H1 (cell line): ENCODE measurements at regions not wholly inside any gene's neighbourhood (a gene's known extent, or its start where the extent isn't known, plus 50 kb on each side); places are given as distances from the start of the nearest gene placed in this dataset.

Experiments used
- CTCF ChIA-PET: fragments of 300-600 bp; sonication (Branson Sonifier 250); formaldehyde crosslinking; loops from one replicate; lab custom pipeline; 2021; ENCODE audit not compliant: partially characterized antibody; lab: Charles Lee
- POLR2A ChIA-PET: fragments of 300-600 bp; sonication (Branson Sonifier 250); formaldehyde crosslinking; loops from one replicate; lab custom pipeline; 2021; ENCODE audit warnings: inconsistent platforms; ENCODE audit not compliant: partially characterized antibody; lab: Charles Lee
- DNase-seq, 2 experiments: peaks; one replicate each; pipeline versions ENCODE4 v3.0.0 to v3.0.0-alpha.2; 2010 to 2022; ENCODE audit warnings: low spot score in 2 of 2, low read depth in 1 of 2, mixed read lengths in 1 of 2
- FAIRE-seq: peaks from 2 replicates; lab custom pipeline; 2011; peaks lifted over from hg19 to GRCh38; lab: Jason Lieb, UNC
- H2AFZ ChIP-seq: 2 replicates; pipeline ENCODE4 v1.8.1; 2012; ENCODE audit warnings: low read length, inconsistent platforms
- H2AK5ac ChIP-seq: 2 replicates; pipeline ENCODE4 v1.6.1; 2013; ENCODE audit warnings: low read depth, low read length
- H2BK120ac ChIP-seq: replicated peaks from 2 replicates; pipeline ENCODE3; 2013; ENCODE audit warnings: low read depth, low read length, inconsistent platforms
- H2BK12ac ChIP-seq: 2 replicates; pipeline ENCODE4 v1.6.1; 2013; ENCODE audit warnings: low read depth, low read length
- H2BK15ac ChIP-seq: 2 replicates; pipeline ENCODE4 v1.6.1; 2013; ENCODE audit warnings: low read length
- H2BK20ac ChIP-seq: 2 replicates; pipeline ENCODE4 v1.6.1; 2013; ENCODE audit warnings: low read length
- H2BK5ac ChIP-seq: 2 replicates; pipeline ENCODE4 v1.6.1; 2013; ENCODE audit warnings: low read depth, low read length
- H3K14ac ChIP-seq: 2 replicates; pipeline ENCODE4 v1.6.1; 2013; ENCODE audit warnings: inconsistent platforms; ENCODE audit not compliant: insufficient read length
- H3K18ac ChIP-seq: 2 replicates; pipeline ENCODE4 v1.6.1; 2013; ENCODE audit warnings: low read length; ENCODE audit errors: extremely low read depth
- H3K23ac ChIP-seq: 2 replicates; pipeline ENCODE4 v1.6.1; 2013; ENCODE audit warnings: inconsistent platforms; ENCODE audit not compliant: insufficient read length
- H3K23me2 ChIP-seq: 2 replicates; pipeline ENCODE4 v1.6.1; 2013; ENCODE audit warnings: low read depth, low read length
- H3K27ac ChIP-seq: 2 replicates; pipeline ENCODE4 v1.6.1; 2011; ENCODE audit warnings: low read depth, low read length, inconsistent platforms
- H3K27me3 ChIP-seq, 4 experiments: replicated peaks in 1 of 4; 1 replicate in 1 of 4; 2 replicates in 3 of 4; pipeline versions ENCODE4 v1.6.1 to v1.8.1; 2011 to 2013; ENCODE audit warnings: low read length in 3 of 4, mild to moderate bottlenecking in 3 of 4, inconsistent platforms in 2 of 4, mixed read lengths in 2 of 4, moderate library complexity in 1 of 4; ENCODE audit not compliant: control insufficient read depth in 3 of 4, insufficient read depth in 3 of 4; ENCODE audit errors: extremely low read depth in 1 of 4
- H3K36me3 ChIP-seq, 4 experiments: 2 replicates each; pipeline versions ENCODE4 v1.6.1 to v1.8.1; 2011 to 2013; ENCODE audit warnings: mild to moderate bottlenecking in 4 of 4, low read length in 3 of 4, moderate library complexity in 2 of 4, control low read depth in 1 of 4, inconsistent platforms in 1 of 4; ENCODE audit not compliant: insufficient read depth in 4 of 4, control insufficient read depth in 2 of 4
- H3K4ac ChIP-seq: replicated peaks from 2 replicates; pipeline ENCODE3; 2013; ENCODE audit warnings: low read length, low read depth, mixed read lengths, inconsistent platforms; ENCODE audit not compliant: insufficient read length
- H3K4me1 ChIP-seq, 4 experiments: replicated peaks in 1 of 4; 1 replicate in 1 of 4; 2 replicates in 3 of 4; pipeline versions ENCODE4 v1.6.1 to v1.8.1; 2011 to 2013; ENCODE audit warnings: low read length in 3 of 4, inconsistent platforms in 2 of 4, mixed read lengths in 1 of 4; ENCODE audit not compliant: insufficient read depth in 4 of 4, control insufficient read depth in 3 of 4
- H3K4me2 ChIP-seq, 2 experiments: 2 replicates each; pipeline versions ENCODE4 v1.6.1 to v1.8.1; 2011 to 2013; ENCODE audit warnings: low read depth in 2 of 2, low read length in 2 of 2, control low read depth in 1 of 2, inconsistent platforms in 1 of 2, mild to moderate bottlenecking in 1 of 2; ENCODE audit not compliant: insufficient read depth in 1 of 2
- H3K4me3 ChIP-seq, 4 experiments: fragments of 200-600, 300-600 bp in 1 of 4; sonication (generic), shearing (Covaris generic), sonication (Bioruptor Twin) in 1 of 4; 2 replicates each; pipeline versions ENCODE4 v1.5.1 to v1.8.1; 2011 to 2016; ENCODE audit warnings: low read length in 4 of 4, low read depth in 3 of 4, control low read depth in 2 of 4, inconsistent platforms in 2 of 4, mild to moderate bottlenecking in 2 of 4, mixed read lengths in 1 of 4, moderate library complexity in 1 of 4; ENCODE audit not compliant: insufficient read depth in 2 of 4; ENCODE audit errors: extremely low read depth in 1 of 4
- H3K56ac ChIP-seq: replicated peaks from 2 replicates; pipeline ENCODE3; 2013; ENCODE audit warnings: low read depth, mild to moderate bottlenecking, mixed read lengths, low read length, inconsistent platforms; ENCODE audit not compliant: insufficient read length
- H3K79me1 ChIP-seq: 2 replicates; pipeline ENCODE4 v1.6.1; 2013; ENCODE audit warnings: low read depth, low read length, control low read depth
- H3K79me2 ChIP-seq, 2 experiments: 2 replicates each; pipeline versions ENCODE4 v1.6.1 to v1.8.1; 2012 to 2013; ENCODE audit warnings: low read length in 2 of 2, mild to moderate bottlenecking in 2 of 2, inconsistent platforms in 1 of 2; ENCODE audit not compliant: insufficient read depth in 2 of 2, control insufficient read depth in 1 of 2
- H3K9ac ChIP-seq, 4 experiments: replicated peaks in 1 of 4; 1 replicate in 1 of 4; 2 replicates in 3 of 4; pipeline versions ENCODE4 v1.6.1 to v1.8.1; 2011 to 2013; ENCODE audit warnings: low read depth in 3 of 4, low read length in 3 of 4, control low read depth in 2 of 4, mild to moderate bottlenecking in 2 of 4, moderate library complexity in 2 of 4, inconsistent platforms in 1 of 4; ENCODE audit errors: extremely low read depth in 1 of 4
- H3K9me3 ChIP-seq, 2 experiments: 2 replicates each; pipeline versions ENCODE4 v1.6.1 to v1.8.1; 2012 to 2013; ENCODE audit warnings: mild to moderate bottlenecking in 2 of 2, moderate library complexity in 2 of 2, control low read depth in 1 of 2, inconsistent platforms in 1 of 2, low read depth in 1 of 2, low read length in 1 of 2, mixed read lengths in 1 of 2; ENCODE audit not compliant: insufficient read depth in 2 of 2
- H4K20me1 ChIP-seq, 2 experiments: replicated peaks in 1 of 2; 2 replicates each; pipeline versions ENCODE3 to v1.8.1; 2011 to 2013; ENCODE audit warnings: inconsistent platforms in 2 of 2, low read length in 2 of 2, mild to moderate bottlenecking in 1 of 2; ENCODE audit not compliant: insufficient read depth in 2 of 2, control insufficient read depth in 1 of 2
- H4K5ac ChIP-seq: 2 replicates; pipeline ENCODE4 v1.6.1; 2013; ENCODE audit warnings: low read length, low read depth, mixed read lengths, inconsistent platforms; ENCODE audit not compliant: insufficient read length
- H4K8ac ChIP-seq: 2 replicates; pipeline ENCODE4 v1.8.0; 2013; ENCODE audit warnings: mild to moderate bottlenecking, moderate library complexity, low read length, inconsistent platforms; ENCODE audit not compliant: insufficient read depth; ENCODE audit errors: extremely low read depth
- H4K91ac ChIP-seq: replicated peaks from 2 replicates; pipeline ENCODE3; 2013; ENCODE audit warnings: low read length, mixed read lengths, inconsistent platforms; ENCODE audit not compliant: insufficient read length
- CHD1 ChIP-seq: IDR thresholded peaks from 2 replicates; pipeline ENCODE4 v1.6.1; 2012; ENCODE audit warnings: low read depth, low read length, improper control_type of control experiment
- CREB1 ChIP-seq: IDR thresholded peaks from 2 replicates; pipeline ENCODE4 v1.6.1; 2012; ENCODE audit warnings: inconsistent platforms
- GABPA ChIP-seq: IDR thresholded peaks from 2 replicates; pipeline ENCODE4 v1.6.1; 2011; ENCODE audit warnings: mild to moderate bottlenecking, low read length, moderate library complexity, borderline replicate concordance; ENCODE audit not compliant: insufficient read depth
- POLR2AphosphoS5 ChIP-seq: IDR thresholded peaks from 2 replicates; pipeline ENCODE4 v1.6.1; 2011; ENCODE audit warnings: low read depth, low read length
- SIN3A ChIP-seq, 2 experiments: IDR thresholded peaks in 1 of 2; conservative IDR thresholded peaks in 1 of 2; 2 replicates each; pipeline ENCODE4 v1.6.1; 2011 to 2012; ENCODE audit warnings: low read length in 2 of 2, improper control_type of control experiment in 1 of 2, low read depth in 1 of 2, mild to moderate bottlenecking in 1 of 2
- SIRT6 ChIP-seq: IDR thresholded peaks from one replicate; pipeline ENCODE4 v1.7.1; 2012; ENCODE audit warnings: low read length, inconsistent platforms
- SIX5 ChIP-seq: IDR thresholded peaks from 2 replicates; pipeline ENCODE4 v1.6.1; 2011; ENCODE audit warnings: mild to moderate bottlenecking, low read depth, low read length
- SP2 ChIP-seq: IDR thresholded peaks from 2 replicates; pipeline ENCODE4 v1.6.1; 2012; ENCODE audit warnings: mild to moderate bottlenecking, low read length, inconsistent platforms
- TCF12 ChIP-seq: IDR thresholded peaks from 2 replicates; pipeline ENCODE4 v1.6.1; 2011; ENCODE audit warnings: low read depth, mild to moderate bottlenecking, low read length
- WGBS, 2 experiments: shearing (Covaris generic) in 1 of 2; methylation state at CpG; one replicate each; pipeline versions ENCODE4 v1.1.6 to v1.1.7; 2013 to 2015; ENCODE audit warnings: low lambda C conversion rate in 2 of 2, mixed read lengths in 2 of 2, inconsistent platforms in 1 of 2, low coverage in 1 of 2, missing lambda C conversion rate in 1 of 2; ENCODE audit not compliant: insufficient replicate concordance in 2 of 2, insufficient coverage in 1 of 2, insufficient read length in 1 of 2; ENCODE audit errors: extremely low coverage in 1 of 2, missing lambda C conversion rate in 1 of 2; 5-methylcytosine and 5-hydroxymethylcytosine counted together

DNA sequence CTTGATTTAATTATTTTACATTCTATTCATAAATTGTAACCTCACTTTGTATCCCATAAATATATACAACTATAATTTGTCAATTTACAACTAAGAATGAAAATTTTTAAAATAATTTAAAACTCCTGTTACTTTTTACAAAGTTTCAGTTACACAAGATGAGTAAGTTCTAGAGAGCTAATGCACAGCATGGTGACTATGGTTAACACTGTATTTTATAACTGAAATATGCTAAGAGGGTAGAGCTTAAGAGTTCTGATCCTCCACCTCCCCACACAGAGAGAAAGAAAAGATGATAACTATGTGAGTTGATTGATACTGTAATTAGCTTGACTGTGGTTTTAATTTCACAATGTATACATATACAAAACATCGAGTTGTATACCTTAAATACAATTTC is 412.5 kb upstream of the DDI1 start:
- POLR2A ChIA-PET, result interaction anchor here (0.6 kb wide), 1 partner anchor 77 kb away, joined by 4 read pairs; no protein-coding TSS in a partner anchor
- CTCF ChIA-PET, result interaction anchor here (1.1 to 3.0 kb wide), 4 partner anchors 12 to 36 kb away, joined by 4 to 10 read pairs (median 6); no protein-coding TSS in a partner anchor
- no peaks in the 10 kb centered on the region for H3K23me2 ChIP-seq

More for the DNA sequence above, 412.5 kb upstream of the DDI1 start:
- no peak for TF ChIP-seq SIX5
- no peak for TF ChIP-seq GABPA
- TF ChIP-seq POLR2AphosphoS5, result no peak
- TF ChIP-seq SP2, result no peak
- no peak for TF ChIP-seq SIRT6
- TF ChIP-seq CHD1, result no peak
- TF ChIP-seq TCF12, result no peak
- no peak for TF ChIP-seq SIN3A (conservative IDR thresholded peaks at IDR 0.05 in 1 of 2, IDR thresholded peaks at IDR 0.05 in 1 of 2; ENCODE audit: low read depth in 1 of 2, low read length in 2 of 2)
- TF ChIP-seq CREB1, result no peak
- Histone ChIP-seq H2AFZ (no peak overlapping the region), H4K20me1 (no peaks in the 10 kb centered on the region), H3K4me1 (peaks cover 0 to 3% (median 0%) of the 10 kb centered on the region in 4 experiments; a peak in 1 of 7 replicates), H3K4me2 (no peak overlapping the region), H2BK120ac (no peak overlapping the region), H3K4ac (no peak overlapping the region), H3K79me2 (no peaks in the 10 kb centered on the region), H3K14ac (no peak overlapping the region), H3K4me3 (no peak overlapping the region), H3K18ac (no peak overlapping the region), H3K9ac (no peak overlapping the region), H2BK15ac (no peak overlapping the region), H4K5ac (no peak overlapping the region), H3K23ac (no peak overlapping the region), H4K8ac (no peak overlapping the region), H2BK12ac (no peak overlapping the region), H3K79me1 (no peaks in the 10 kb centered on the region), H3K27ac (no peak overlapping the region), H3K27me3 (no peaks in the 10 kb centered on the region), H3K9me3 (no peaks in the 10 kb centered on the region), H3K56ac (no peak overlapping the region), H2AK5ac (no peak overlapping the region), H2BK5ac (no peak overlapping the region), H4K91ac (no peak overlapping the region), H3K36me3 (no peaks in the 10 kb centered on the region), H2BK20ac (no peak overlapping the region)
- 71% methylated on average over 1 of the region's 1 CpG; no CpG with 5 or more reads in 1 of the 2 experiments for WGBS, 2 experiments
- FAIRE-seq, result no peak
- no peak for DNase-seq
